ENCODE measurements at regions not wholly inside any gene's neighbourhood (a gene's known extent, or its start where the extent isn't known, plus 50 kb on each side); places are given as distances from the start of the nearest gene placed in this dataset.

GRCh38 chr3:176631165-176631564, 566.1 kb downstream of the TBL1XR1 start:
- no peak for TF ChIP-seq CTCF (IDR thresholded peaks at IDR 0.05; ENCODE audit: borderline replicate concordance, extremely low read depth, low read length, poor library complexity, severe bottlenecking)
- TF ChIP-seq EZH2 (IDR thresholded peaks at IDR 0.05; ENCODE audit: borderline replicate concordance, low read depth, low read length, severe bottlenecking) = no peak
